ENCODE measurements at regions not wholly inside any gene's neighbourhood (a gene's known extent, or its start where the extent isn't known, plus 50 kb on each side); places are given as distances from the start of the nearest gene placed in this dataset.

DNA sequence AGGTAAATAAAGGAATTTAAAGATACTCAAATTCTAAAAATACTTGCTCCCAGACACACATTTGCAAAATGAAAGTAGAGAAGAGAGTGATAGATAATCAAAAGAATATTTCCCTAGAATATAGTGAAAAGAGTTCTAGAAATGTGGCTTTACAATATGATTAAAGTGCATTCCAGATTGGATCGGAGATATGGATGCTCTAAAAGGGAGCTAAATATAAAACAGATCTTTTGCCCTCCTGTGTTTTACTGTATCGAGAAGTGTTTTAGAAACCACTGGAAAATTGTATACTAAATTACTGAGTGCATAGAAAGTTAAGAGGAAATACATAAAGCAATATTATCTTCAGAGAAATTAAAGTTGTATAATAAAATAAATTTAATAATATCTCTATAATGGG is 1392.0 kb downstream of the TECRL start:
- intact Hi-C loops (cut with DNase I), result no loop called here
- DNase-seq, result no peak

DNA sequence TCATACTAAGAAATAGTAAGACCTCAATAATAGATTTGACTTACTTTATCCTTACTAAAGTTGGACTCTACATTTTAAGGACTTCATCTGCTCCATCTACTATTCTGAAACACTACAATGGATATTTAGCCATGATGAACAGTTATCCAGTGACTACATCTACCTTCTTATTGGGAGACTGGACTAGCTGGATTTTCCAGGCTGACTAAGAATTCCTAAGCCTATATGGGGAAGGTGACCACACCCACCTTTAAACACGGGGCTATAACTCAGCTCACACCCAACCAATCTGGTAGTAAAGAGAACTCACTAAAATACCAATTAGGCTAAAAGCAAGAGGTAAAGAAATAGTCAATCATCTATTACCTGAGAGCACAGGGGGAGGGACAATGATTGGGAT is 1438.4 kb downstream of the TECRL start:
- DNase-seq, result no peak
- intact Hi-C loops (cut with DNase I), result no loop called here

DNA sequence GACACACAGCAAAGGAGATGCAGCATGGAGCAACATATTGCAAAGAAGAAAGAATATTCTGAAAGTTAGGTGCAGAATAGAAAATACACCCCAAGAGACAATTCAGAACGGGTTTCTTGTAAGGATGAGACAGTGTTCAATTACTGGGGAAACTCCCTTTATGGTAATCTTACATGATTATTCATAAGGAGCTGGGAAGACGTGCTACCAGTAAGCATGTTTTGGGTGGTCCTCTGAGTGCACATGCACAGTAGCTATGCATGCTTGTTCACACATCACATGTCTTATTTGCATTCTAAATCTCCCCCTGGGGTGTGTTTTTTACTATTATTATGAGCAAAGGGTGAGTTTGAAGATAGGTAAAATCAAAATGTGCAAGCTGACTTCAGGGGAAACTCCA is 1448.8 kb downstream of the TECRL start:
- intact Hi-C loops (cut with DNase I), result no loop called here
- DNase-seq, result no peak

- DNase-seq, result no peak
- intact Hi-C loops (cut with DNase I), result no loop called here
Observed at GRCh38 chr4:62953752-62954151, 1455.5 kb downstream of the TECRL start.

GRCh38 chr4:62952366-62952765 is 1456.9 kb downstream of the TECRL start:
- intact Hi-C loops (cut with DNase I), result no loop called here

GRCh38 chr4:62948108-62948507 is 1461.1 kb downstream of the TECRL start:
- intact Hi-C loops (cut with DNase I), result no loop called here

More at GRCh38 chr4:62952366-62952765, 1456.9 kb downstream of the TECRL start:
- no peak for DNase-seq

DNA sequence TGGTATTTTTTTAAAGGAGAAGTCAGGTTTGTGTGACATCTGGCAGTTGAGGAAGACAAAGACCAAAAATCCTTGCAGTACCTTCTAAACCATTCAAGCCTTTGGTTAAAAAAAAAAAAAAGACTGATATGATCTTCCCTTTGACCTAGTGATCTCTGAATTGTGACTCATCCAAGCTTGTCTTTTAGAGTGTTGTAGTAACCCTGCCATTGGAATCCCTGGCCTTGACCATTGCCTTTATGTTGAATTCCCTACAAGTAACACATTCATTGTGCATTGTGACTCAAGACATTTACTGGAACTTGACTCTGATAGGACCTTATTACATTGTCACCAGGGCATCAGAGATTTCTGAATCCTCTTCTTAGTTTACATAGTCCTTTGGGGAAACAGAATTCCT is 1469.0 kb downstream of the TECRL start:
- intact Hi-C loops (cut with DNase I), result no loop called here
- no peak for DNase-seq

More at GRCh38 chr4:62948108-62948507, 1461.1 kb downstream of the TECRL start:
- no peak for DNase-seq

- DNase-seq, result no peak
- intact Hi-C loops (cut with DNase I), result no loop called here
Observed at GRCh38 chr4:62930884-62931283, 1478.4 kb downstream of the TECRL start.

DNA sequence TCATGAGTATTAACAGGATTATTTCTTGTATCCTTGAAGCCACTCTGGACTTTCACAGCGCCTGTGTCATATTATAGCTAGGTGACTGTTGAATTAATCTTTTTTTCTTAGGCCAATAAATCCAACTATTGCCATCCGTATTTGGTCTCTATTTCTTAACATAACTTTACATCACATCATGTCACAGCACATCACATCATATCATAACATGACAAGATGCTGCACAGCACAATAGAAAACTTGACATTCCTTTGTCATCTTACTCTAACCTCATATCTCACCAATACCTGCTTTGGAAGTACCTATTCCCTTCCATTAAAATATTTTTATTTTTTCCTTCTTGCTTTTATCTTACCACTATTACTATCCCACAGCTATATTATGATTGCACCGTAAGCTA is 1480.8 kb downstream of the TECRL start:
- intact Hi-C loops (cut with DNase I), result no loop called here
- DNase-seq, result no peak

DNA sequence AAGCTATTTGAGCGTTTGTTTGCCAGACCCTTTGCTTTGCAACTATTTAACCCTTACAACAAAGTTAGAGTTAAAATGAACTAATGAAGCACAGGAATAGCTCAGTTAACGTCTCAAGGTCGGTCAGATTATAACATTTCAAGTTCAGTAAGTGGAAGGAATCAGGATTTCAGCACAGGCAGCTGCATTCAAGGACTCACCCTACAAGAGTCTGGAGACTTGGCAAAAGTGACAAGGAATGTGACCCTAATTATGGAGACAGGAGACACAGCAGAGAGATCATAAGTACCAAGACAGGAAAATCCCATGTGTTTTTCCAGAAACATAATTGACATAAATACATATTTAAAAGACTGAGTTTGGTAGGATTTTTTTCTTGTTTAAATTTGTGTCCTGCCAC is 1481.7 kb downstream of the TECRL start:
- intact Hi-C loops (cut with DNase I), result no loop called here
- DNase-seq, result no peak

GRCh38 chr4:62923783-62924182 is 1485.5 kb downstream of the TECRL start:
- intact Hi-C loops (cut with DNase I), result no loop called here
- DNase-seq, result no peak

- no peak for DNase-seq
- intact Hi-C loops (cut with DNase I), result no loop called here
Observed at GRCh38 chr4:62917649-62918048, 1491.6 kb downstream of the TECRL start.

DNA sequence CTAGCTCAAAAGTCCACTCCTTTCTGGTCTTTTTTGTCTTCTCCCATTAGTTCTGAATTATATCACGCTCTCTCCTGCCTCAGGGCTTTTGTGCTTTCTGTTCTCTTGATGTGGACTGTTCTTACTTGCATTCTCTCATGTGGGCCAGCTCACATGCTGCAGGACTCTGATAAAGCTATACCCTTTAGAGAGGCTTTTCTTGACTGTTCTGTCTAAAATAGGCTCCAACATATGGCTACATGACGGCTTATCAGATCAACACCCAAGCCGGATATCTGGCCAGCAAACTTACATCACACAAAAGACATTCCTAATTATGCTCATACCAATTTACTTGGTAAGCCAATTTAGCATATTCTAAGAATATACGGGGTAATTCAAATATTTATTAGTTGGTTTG is 1494.5 kb downstream of the TECRL start:
- intact Hi-C loops (cut with DNase I), result no loop called here
- DNase-seq, result no peak

GRCh38 chr4:62913065-62913464 is 1496.2 kb downstream of the TECRL start:
- DNase-seq, result no peak
- intact Hi-C loops (cut with DNase I), result no loop called here

GRCh38 chr4:62912531-62912930 is 1496.7 kb downstream of the TECRL start:
- DNase-seq, result no peak
- intact Hi-C loops (cut with DNase I), result no loop called here

GRCh38 chr4:62909238-62909637 is 1500.0 kb downstream of the TECRL start:
- DNase-seq, result no peak
- intact Hi-C loops (cut with DNase I), result no loop called here

DNA sequence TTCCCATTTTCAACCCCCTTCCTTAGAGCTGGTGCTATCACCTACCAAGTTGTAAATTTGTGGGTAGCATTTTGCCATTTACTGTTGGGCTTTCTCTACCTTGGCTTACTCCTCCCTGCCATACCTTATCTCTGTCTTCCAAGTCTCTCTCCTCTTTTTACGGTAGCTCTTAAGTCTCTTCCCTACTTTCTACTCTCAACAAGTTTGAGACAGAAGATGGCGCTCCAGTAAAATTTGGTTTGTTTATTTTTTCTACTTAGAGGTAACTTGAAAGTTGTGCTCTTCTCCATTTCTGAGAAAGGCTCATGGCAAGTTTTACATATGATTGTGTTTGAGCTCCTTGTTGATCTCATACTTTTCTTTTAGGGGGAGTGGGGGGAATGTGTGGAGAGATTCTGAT is 1508.1 kb downstream of the TECRL start:
- intact Hi-C loops (cut with DNase I), result no loop called here
- DNase-seq, result no peak

- intact Hi-C loops (cut with DNase I), result no loop called here
Observed at GRCh38 chr4:62899646-62900364, 1509.4 kb downstream of the TECRL start.

DNA sequence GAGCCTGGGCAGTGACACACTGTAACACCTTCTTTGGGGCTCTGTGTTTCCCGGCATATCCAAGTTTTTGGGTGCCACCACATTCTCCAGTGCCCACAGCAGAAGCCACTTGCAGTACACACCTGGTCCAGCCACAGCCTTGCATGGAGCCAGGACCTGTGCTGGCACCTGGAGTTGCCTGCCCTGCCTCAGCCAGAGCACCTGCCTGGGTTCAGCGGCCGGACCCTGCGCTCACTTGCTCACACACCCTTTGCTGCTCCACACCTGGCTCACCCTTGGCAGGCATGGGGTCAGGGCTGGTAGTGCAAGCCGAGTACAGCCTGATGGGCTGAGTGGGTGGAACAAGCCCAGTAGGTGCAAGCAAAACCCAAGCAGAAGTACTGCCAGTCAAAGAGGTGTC is 1511.1 kb downstream of the TECRL start:
- peak in 1 of 42 donors; percentile 7 for DNase-seq
- intact Hi-C loops (cut with DNase I), result no loop called here

More at GRCh38 chr4:62899646-62900364, 1509.4 kb downstream of the TECRL start:
- no peak for DNase-seq

DNA sequence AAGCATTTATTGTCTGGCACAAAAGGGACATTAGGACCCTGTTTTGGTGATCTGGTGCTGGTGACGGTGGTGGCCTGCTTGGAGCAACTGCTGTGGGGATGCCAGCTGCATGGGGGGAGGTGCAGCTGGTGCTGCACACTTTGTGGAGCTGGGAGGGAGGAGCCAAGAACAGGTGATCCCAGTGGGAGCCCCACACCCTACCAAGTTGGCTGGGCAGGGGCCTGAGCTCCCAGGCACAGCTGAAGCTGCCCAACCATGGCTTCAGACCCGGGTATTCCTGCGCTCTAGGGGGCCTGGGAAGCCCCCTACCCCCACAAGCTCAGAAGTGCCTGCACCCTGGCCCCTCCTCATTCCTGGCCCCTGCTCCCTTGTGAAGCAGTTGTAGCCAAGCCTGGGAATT is 1512.5 kb downstream of the TECRL start:
- intact Hi-C loops (cut with DNase I), result no loop called here
- peak in 1 of 42 donors; percentile 3 for DNase-seq

GRCh38 chr4:62881901-62882300 is 1527.3 kb downstream of the TECRL start:
- intact Hi-C loops (cut with DNase I), result no loop called here
- no peak for DNase-seq

DNA sequence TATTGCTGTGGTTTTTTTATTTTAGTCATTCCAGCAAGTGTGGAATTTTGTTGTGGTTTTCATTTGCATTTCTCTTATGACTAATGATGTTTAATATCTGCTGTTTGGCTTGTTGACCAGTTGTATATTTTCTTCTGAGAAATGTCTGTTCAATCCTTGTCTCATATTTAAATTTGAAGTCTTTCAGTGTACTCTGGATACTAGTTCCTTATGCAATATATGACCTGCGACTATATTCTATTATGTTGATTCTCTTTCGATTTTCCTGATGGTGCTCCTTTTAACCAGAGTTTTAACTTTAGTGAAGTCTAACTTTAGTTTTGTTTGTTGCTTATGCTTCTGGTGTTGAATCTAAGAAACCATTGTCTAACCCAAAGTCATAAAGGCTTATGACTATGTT is 1528.0 kb downstream of the TECRL start:
- no peak for DNase-seq
- intact Hi-C loops (cut with DNase I), result no loop called here
